Pancreas (tissue), 10 donors: ENCODE measurements at regions not wholly inside any gene's neighbourhood (a gene's known extent, or its start where the extent isn't known, plus 50 kb on each side); places are given as distances from the start of the nearest gene placed in this dataset.

Source experiments
- ATAC-seq, 4 donors: fragments of 200-7000 bp; cut with Tn5 transposase; one replicate each; pipeline versions ENCODE4 v1.8.0 to v1.9.1; 2020; ENCODE audit warnings: mild to moderate bottlenecking in 4 of 4, moderate library complexity in 4 of 4
- DNase-seq, 6 donors: peaks; one replicate each; pipeline ENCODE4 v3.0.0-alpha.2; 2020
- FAIRE-seq: peaks from 2 replicates; lab custom pipeline; 2012; peaks lifted over from hg19 to GRCh38; lab: Jason Lieb, UNC
- H3K27ac ChIP-seq, 4 donors: fragments of 200-600 bp; sonication (generic); 1 replicate in 3 of 4; 2 replicates in 1 of 4; pipeline versions ENCODE4 v1.5.0 to v1.8.0; 2020
- H3K27me3 ChIP-seq, 4 donors: fragments of 200-600 bp; one replicate each; pipeline ENCODE4 v1.8.0; 2021
- H3K36me3 ChIP-seq, 3 donors: fragments of 200-600 bp; sonication (generic) in 1 of 3; one replicate each; pipeline versions ENCODE4 v1.5.0 to v1.8.0; 2020 to 2021
- H3K4me1 ChIP-seq, 3 donors: fragments of 200-600 bp; one replicate each; pipeline ENCODE4 v1.8.0; 2021
- H3K4me3 ChIP-seq, 4 donors: fragments of 200-600 bp; sonication (generic) in 2 of 4; one replicate each; pipeline versions ENCODE4 v1.5.0 to v1.8.0; 2020 to 2021
- H3K9me3 ChIP-seq, 4 donors: fragments of 200-600 bp; one replicate each; pipeline ENCODE4 v1.8.0; 2021
- CTCF ChIP-seq, 4 donors: fragments of 200-600 bp; sonication (generic) in 3 of 4; IDR thresholded peaks; one replicate each; pipeline versions ENCODE4 v1.5.0 to v1.8.0; 2021; ENCODE audit warnings: antibody characterized with exemption in 4 of 4
- WGBS, 2 donors: extraction: QIAGEN DNeasy Blood & Tissue Kit; methylation state at CpG; one replicate each; pipeline ENCODE4 v1.1.7; 2013; 5-methylcytosine and 5-hydroxymethylcytosine counted together
- intact Hi-C, 3 donors: fragments of 100-400 bp; cut with DNase I; formaldehyde crosslinking; loops; one replicate each; pipeline versions ENCODE4 v1.11.1 to v1.14.2; 2022
- donor health status: healthy with polysubstance abuse.
- donor health status: DM: no; HTN: no; CAD: no; lungs with moderate emphysema.
- donor health status: DM: no; HTN: no; CAD: no.
- donor health status: control.
- donor health status: control.
- donor health status: Bipolar disorder and iron deficiency.
- donor health status: DM: yes; HTN: yes; CAD: no.
- donor health status: DM: no; HTN: no; CAD: no.
- donor health status: DM: no; HTN: no; CAD: no.
- donor health status: DM: yes; HTN: yes; CAD: no.

GRCh38 chr13:23992781-23993679 lies 95.7 kb upstream of the C1QTNF9B start:
- TF ChIP-seq CTCF (IDR thresholded peaks at IDR 0.05), result no peak
- no peak overlapping the region for H3K27ac ChIP-seq
- no peak for FAIRE-seq
- WGBS, 2 donors, result 61 to 66% methylated on average over 12 of the region's 12 CpGs
- H3K36me3 ChIP-seq, result no peaks in the 10 kb centered on the region
- H3K9me3 ChIP-seq, result no peaks in the 10 kb centered on the region
- DNase-seq, result no peak
- intact Hi-C loops, result no loop called here
- H3K4me3 ChIP-seq, result no peak overlapping the region
- H3K27me3 ChIP-seq, result no peaks in the 10 kb centered on the region
- ATAC-seq, result peak in 2 of 4 donors; percentile 20 to 38
- no peaks in the 10 kb centered on the region for H3K4me1 ChIP-seq

- 97 to 100% methylated on average over 1 of the region's 1 CpG for WGBS, 2 donors
- FAIRE-seq (no peak), DNase-seq (no peak), ATAC-seq (peak in 1 of 4 donors; percentile 42)
- Histone ChIP-seq H3K27me3 (no peaks in the 10 kb centered on the region), H3K36me3 (no peaks in the 10 kb centered on the region), H3K9me3 (no peaks in the 10 kb centered on the region), H3K4me1 (no peaks in the 10 kb centered on the region), H3K4me3 (no peak overlapping the region), H3K27ac (no peak overlapping the region)
- intact Hi-C loops, result no loop called here
- no peak for TF ChIP-seq CTCF (IDR thresholded peaks at IDR 0.05)
Observed at GRCh38 chr13:23993680-23993985, 96.3 kb upstream of the C1QTNF9B start.

- Histone ChIP-seq H3K27me3 (no peaks in the 10 kb centered on the region), H3K9me3 (no peaks in the 10 kb centered on the region), H3K4me3 (no peak overlapping the region), H3K36me3 (no peaks in the 10 kb centered on the region), H3K27ac (no peak overlapping the region), H3K4me1 (no peaks in the 10 kb centered on the region)
- intact Hi-C loops, result no loop called here
- FAIRE-seq, result no peak
- WGBS, 2 donors, result 45 to 59% methylated on average over 6 of the region's 6 CpGs
- DNase-seq, result no peak
- ATAC-seq, result peak in 1 of 4 donors; percentile 17
- TF ChIP-seq CTCF (IDR thresholded peaks at IDR 0.05), result no peak
Observed at GRCh38 chr13:23995283-23996073, 98.2 kb upstream of the C1QTNF9B start.

GRCh38 chr13:23996456-23996855 lies 99.2 kb upstream of the C1QTNF9B start:
- TF ChIP-seq CTCF (IDR thresholded peaks at IDR 0.05), result no peak
- DNase-seq (no peak), ATAC-seq (no peak), FAIRE-seq (no peak)
- Histone ChIP-seq H3K9me3 (no peaks in the 10 kb centered on the region), H3K36me3 (no peaks in the 10 kb centered on the region), H3K4me1 (no peaks in the 10 kb centered on the region), H3K4me3 (no peak overlapping the region), H3K27me3 (no peaks in the 10 kb centered on the region), H3K27ac (no peak overlapping the region)
- 89 to 97% methylated on average over 2 of the region's 2 CpGs for WGBS, 2 donors
- intact Hi-C loops, result no loop called here
